ENCODE measurements at regions not wholly inside any gene's neighbourhood (a gene's known extent, or its start where the extent isn't known, plus 50 kb on each side); places are given as distances from the start of the nearest gene placed in this dataset.

GRCh38 chr1:216814576-216815259 is 91.5 kb upstream of the ESRRG start:
- FAIRE-seq, result no peak
- no peak for DNase-seq (ENCODE audit: insufficient read length, low spot score)
- TF ChIP-seq POLR2A (IDR thresholded peaks at IDR 0.05; ENCODE audit: low read depth, low read length) (no peak), POLR2AphosphoS5 (IDR thresholded peaks at IDR 0.05; ENCODE audit: low read depth, low read length) (no peak), PAX5 (IDR thresholded peaks at IDR 0.05; ENCODE audit: insufficient read depth, low read length, severe bottlenecking) (no peak), POU2F2 (IDR thresholded peaks at IDR 0.05; ENCODE audit: low read depth, low read length) (no peak), SPI1 (IDR thresholded peaks at IDR 0.05; ENCODE audit: low read depth, low read length) (no peak), TAF1 (IDR thresholded peaks at IDR 0.05; ENCODE audit: low read depth, low read length) (no peak)

GRCh38 chr1:216812966-216813365 is 89.7 kb upstream of the ESRRG start:
- TF ChIP-seq PAX5 (IDR thresholded peaks at IDR 0.05; ENCODE audit: insufficient read depth, low read length, severe bottlenecking) (no peak), POLR2A (IDR thresholded peaks at IDR 0.05; ENCODE audit: low read depth, low read length) (no peak), POU2F2 (IDR thresholded peaks at IDR 0.05; ENCODE audit: low read depth, low read length) (no peak), SPI1 (IDR thresholded peaks at IDR 0.05; ENCODE audit: low read depth, low read length) (no peak), TAF1 (IDR thresholded peaks at IDR 0.05; ENCODE audit: low read depth, low read length) (no peak), POLR2AphosphoS5 (IDR thresholded peaks at IDR 0.05; ENCODE audit: low read depth, low read length) (no peak)
- DNase-seq (ENCODE audit: insufficient read length, low spot score), result no peak
- FAIRE-seq, result no peak

- FAIRE-seq, result no peak
- no peak for TF ChIP-seq POU2F2 (IDR thresholded peaks at IDR 0.05; ENCODE audit: low read depth, low read length)
- TF ChIP-seq TAF1 (IDR thresholded peaks at IDR 0.05; ENCODE audit: low read depth, low read length), result no peak
- no peak for TF ChIP-seq PAX5 (IDR thresholded peaks at IDR 0.05; ENCODE audit: insufficient read depth, low read length, severe bottlenecking)
These were observed 86.4 kb upstream of the ESRRG start for GRCh38 chr1:216809649-216810048.

GRCh38 chr1:216807696-216808095 is 84.5 kb upstream of the ESRRG start:
- DNase-seq (ENCODE audit: insufficient read length, low spot score) (no peak), FAIRE-seq (no peak)
- TF ChIP-seq POU2F2 (IDR thresholded peaks at IDR 0.05; ENCODE audit: low read depth, low read length) (no peak), PAX5 (IDR thresholded peaks at IDR 0.05; ENCODE audit: insufficient read depth, low read length, severe bottlenecking) (no peak), POLR2AphosphoS5 (IDR thresholded peaks at IDR 0.05; ENCODE audit: low read depth, low read length) (no peak), POLR2A (IDR thresholded peaks at IDR 0.05; ENCODE audit: low read depth, low read length) (no peak), SPI1 (IDR thresholded peaks at IDR 0.05; ENCODE audit: low read depth, low read length) (no peak), TAF1 (IDR thresholded peaks at IDR 0.05; ENCODE audit: low read depth, low read length) (no peak)

More at GRCh38 chr1:216809649-216810048, 86.4 kb upstream of the ESRRG start:
- no peak for DNase-seq (ENCODE audit: insufficient read length, low spot score)

- DNase-seq (ENCODE audit: insufficient read length, low spot score) (no peak), FAIRE-seq (no peak)
- TF ChIP-seq POLR2A (IDR thresholded peaks at IDR 0.05; ENCODE audit: low read depth, low read length), result no peak
- no peak for TF ChIP-seq POLR2AphosphoS5 (IDR thresholded peaks at IDR 0.05; ENCODE audit: low read depth, low read length)
- no peak for TF ChIP-seq PAX5 (IDR thresholded peaks at IDR 0.05; ENCODE audit: insufficient read depth, low read length, severe bottlenecking)
- TF ChIP-seq TAF1 (IDR thresholded peaks at IDR 0.05; ENCODE audit: low read depth, low read length), result no peak
These were observed 82.7 kb upstream of the ESRRG start for GRCh38 chr1:216805953-216806352.

- no peak for DNase-seq (ENCODE audit: insufficient read length, low spot score)
- FAIRE-seq, result no peak
- TF ChIP-seq SPI1 (IDR thresholded peaks at IDR 0.05; ENCODE audit: low read depth, low read length) (no peak), PAX5 (IDR thresholded peaks at IDR 0.05; ENCODE audit: insufficient read depth, low read length, severe bottlenecking) (no peak), POLR2A (IDR thresholded peaks at IDR 0.05; ENCODE audit: low read depth, low read length) (no peak), POU2F2 (IDR thresholded peaks at IDR 0.05; ENCODE audit: low read depth, low read length) (no peak)
These were observed 82.0 kb upstream of the ESRRG start for GRCh38 chr1:216805233-216805632.

- DNase-seq (ENCODE audit: insufficient read length, low spot score), result no peak
- TF ChIP-seq TAF1 (IDR thresholded peaks at IDR 0.05; ENCODE audit: low read depth, low read length) (no peak), POU2F2 (IDR thresholded peaks at IDR 0.05; ENCODE audit: low read depth, low read length) (no peak), PAX5 (IDR thresholded peaks at IDR 0.05; ENCODE audit: insufficient read depth, low read length, severe bottlenecking) (no peak), SPI1 (IDR thresholded peaks at IDR 0.05; ENCODE audit: low read depth, low read length) (no peak), POLR2A (IDR thresholded peaks at IDR 0.05; ENCODE audit: low read depth, low read length) (no peak), POLR2AphosphoS5 (IDR thresholded peaks at IDR 0.05; ENCODE audit: low read depth, low read length) (no peak)
- no peak for FAIRE-seq
These were observed 80.9 kb upstream of the ESRRG start for GRCh38 chr1:216804111-216804510.

GRCh38 chr1:216794586-216794985 is 71.4 kb upstream of the ESRRG start:
- TF ChIP-seq TAF1 (IDR thresholded peaks at IDR 0.05; ENCODE audit: low read depth, low read length), result no peak
- TF ChIP-seq POLR2A (IDR thresholded peaks at IDR 0.05; ENCODE audit: low read depth, low read length), result no peak
- no peak for TF ChIP-seq SPI1 (IDR thresholded peaks at IDR 0.05; ENCODE audit: low read depth, low read length)
- no peak for TF ChIP-seq POU2F2 (IDR thresholded peaks at IDR 0.05; ENCODE audit: low read depth, low read length)
- no peak for TF ChIP-seq POLR2AphosphoS5 (IDR thresholded peaks at IDR 0.05; ENCODE audit: low read depth, low read length)
- TF ChIP-seq PAX5 (IDR thresholded peaks at IDR 0.05; ENCODE audit: insufficient read depth, low read length, severe bottlenecking), result no peak
- FAIRE-seq (no peak), DNase-seq (ENCODE audit: insufficient read length, low spot score) (no peak)

- TF ChIP-seq POLR2AphosphoS5 (IDR thresholded peaks at IDR 0.05; ENCODE audit: low read depth, low read length) (no peak), TAF1 (IDR thresholded peaks at IDR 0.05; ENCODE audit: low read depth, low read length) (no peak), SPI1 (IDR thresholded peaks at IDR 0.05; ENCODE audit: low read depth, low read length) (no peak), PAX5 (IDR thresholded peaks at IDR 0.05; ENCODE audit: insufficient read depth, low read length, severe bottlenecking) (no peak)
- no peak for FAIRE-seq
- DNase-seq (ENCODE audit: insufficient read length, low spot score), result no peak
These were observed 70.7 kb upstream of the ESRRG start for GRCh38 chr1:216793973-216794372.

- TF ChIP-seq POU2F2 (IDR thresholded peaks at IDR 0.05; ENCODE audit: low read depth, low read length), result no peak
- no peak for TF ChIP-seq POLR2A (IDR thresholded peaks at IDR 0.05; ENCODE audit: low read depth, low read length)
- TF ChIP-seq SPI1 (IDR thresholded peaks at IDR 0.05; ENCODE audit: low read depth, low read length), result no peak
- no peak for TF ChIP-seq PAX5 (IDR thresholded peaks at IDR 0.05; ENCODE audit: insufficient read depth, low read length, severe bottlenecking)
- no peak for TF ChIP-seq TAF1 (IDR thresholded peaks at IDR 0.05; ENCODE audit: low read depth, low read length)
- TF ChIP-seq POLR2AphosphoS5 (IDR thresholded peaks at IDR 0.05; ENCODE audit: low read depth, low read length), result no peak
- no peak for FAIRE-seq
- DNase-seq (ENCODE audit: insufficient read length, low spot score), result no peak
These were observed 70.1 kb upstream of the ESRRG start for GRCh38 chr1:216793303-216793702.

All from GM12891 (cell line).